ENCODE measurements at regions not wholly inside any gene's neighbourhood (a gene's known extent, or its start where the extent isn't known, plus 50 kb on each side); places are given as distances from the start of the nearest gene placed in this dataset.
"Not testable (repeated sequence)": the region's sequence is repeated elsewhere in the genome, so short reads cannot be mapped to it uniquely, and the experiment has no call there.

DNA sequence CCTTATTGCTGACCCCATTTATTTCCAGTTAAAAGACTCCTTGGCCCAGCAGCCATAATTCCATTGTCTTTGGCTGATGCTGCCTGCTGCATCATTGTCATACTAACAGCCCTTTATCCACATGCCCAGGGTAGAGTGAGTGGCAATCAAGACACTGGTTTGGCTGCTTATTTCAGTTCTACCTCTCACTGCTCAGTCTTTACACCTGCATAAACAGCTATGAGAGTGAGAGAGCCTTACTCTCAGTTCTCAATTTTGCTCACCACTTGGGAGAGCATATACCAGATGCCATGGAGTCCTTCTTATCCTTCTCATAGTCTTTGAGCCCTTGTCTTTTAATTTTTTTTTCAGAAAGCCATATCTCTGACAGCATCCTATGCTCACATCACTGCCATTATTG is 596.9 kb upstream of the CYLC2 start:
- no peak overlapping the region for H3K4me3 ChIP-seq (ENCODE audit: low read length)

DNA sequence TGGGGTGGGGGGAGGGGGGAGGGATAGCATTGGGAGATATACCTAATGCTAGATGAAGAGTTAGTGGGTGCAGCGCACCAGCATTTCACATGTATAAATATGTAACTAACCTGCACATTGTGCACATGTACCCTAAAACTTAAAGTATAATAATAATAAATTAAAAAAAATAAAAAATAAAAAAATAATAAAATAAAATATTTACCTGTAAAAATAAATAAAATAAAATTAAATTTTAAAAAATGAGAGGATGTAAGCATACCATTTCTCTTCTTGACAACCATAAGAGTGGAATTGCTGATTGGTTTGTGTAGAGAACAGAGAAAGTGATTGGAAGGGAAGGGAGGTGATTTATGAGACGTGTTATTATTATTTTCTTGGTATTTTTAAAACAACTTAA is 609.5 kb upstream of the CYLC2 start:
- not testable (repeated sequence) for H3K27me3 ChIP-seq (ENCODE audit: insufficient read depth, low read length); H2AFZ ChIP-seq (ENCODE audit: low read depth, low read length); H3K4me1 ChIP-seq (ENCODE audit: insufficient read depth, low read length); H3K9me3 ChIP-seq (ENCODE audit: low read length); H3K4me3 ChIP-seq (ENCODE audit: low read length); H3K36me3 ChIP-seq (ENCODE audit: insufficient read depth, low read length)

More for the DNA sequence above, 596.9 kb upstream of the CYLC2 start:
- H3K4me1 ChIP-seq (ENCODE audit: insufficient read depth, low read length), result no peaks in the 10 kb centered on the region
- H3K27me3 ChIP-seq (ENCODE audit: insufficient read depth, low read length), result no peaks in the 10 kb centered on the region
- no peaks in the 10 kb centered on the region for H3K36me3 ChIP-seq (ENCODE audit: insufficient read depth, low read length)
- no peaks in the 10 kb centered on the region for H3K9me3 ChIP-seq (ENCODE audit: low read length)
- no peak overlapping the region for H2AFZ ChIP-seq (ENCODE audit: low read depth, low read length)

DNA sequence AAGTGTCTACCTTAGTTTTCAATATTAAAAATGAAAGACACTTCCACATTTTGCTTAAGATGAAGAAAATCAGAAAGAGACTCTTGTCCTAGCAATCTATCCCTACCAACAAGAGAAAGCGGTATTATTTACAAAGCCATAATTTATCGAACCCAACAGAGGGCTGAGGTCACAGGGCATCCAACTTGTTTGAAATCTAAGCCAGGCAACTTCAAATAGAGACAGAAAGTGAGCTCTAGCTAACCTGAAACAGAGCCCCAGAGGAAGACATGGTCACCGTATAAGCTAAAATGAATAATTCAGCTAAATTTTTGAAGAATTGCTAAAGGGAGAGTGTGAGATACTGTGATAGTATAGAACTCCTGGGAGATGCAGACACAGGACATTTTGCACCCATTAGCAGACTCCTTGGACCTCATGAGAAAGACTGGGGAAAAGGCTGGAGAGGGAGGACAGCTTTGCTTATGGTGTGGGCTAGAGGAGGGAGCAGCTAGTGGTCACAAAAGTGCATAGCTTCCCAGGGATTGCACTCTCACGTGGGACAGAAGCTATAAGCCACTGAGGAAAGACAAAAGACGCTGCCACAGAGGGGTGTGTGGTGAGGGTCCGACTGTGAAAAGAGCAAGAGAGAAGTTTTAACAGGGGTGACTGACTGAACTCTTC is 624.2 kb upstream of the GRIN3A start:
- H3K4me1 ChIP-seq (ENCODE audit: insufficient read depth, low read length), result no peaks in the 10 kb centered on the region
- no peaks in the 10 kb centered on the region for H3K36me3 ChIP-seq (ENCODE audit: insufficient read depth, low read length)
- no peak overlapping the region for H2AFZ ChIP-seq (ENCODE audit: low read depth, low read length)
- no peak overlapping the region for H3K4me3 ChIP-seq (ENCODE audit: low read length)
- no peaks in the 10 kb centered on the region for H3K27me3 ChIP-seq (ENCODE audit: insufficient read depth, low read length)
- no peaks in the 10 kb centered on the region for H3K9me3 ChIP-seq (ENCODE audit: low read length)

DNA sequence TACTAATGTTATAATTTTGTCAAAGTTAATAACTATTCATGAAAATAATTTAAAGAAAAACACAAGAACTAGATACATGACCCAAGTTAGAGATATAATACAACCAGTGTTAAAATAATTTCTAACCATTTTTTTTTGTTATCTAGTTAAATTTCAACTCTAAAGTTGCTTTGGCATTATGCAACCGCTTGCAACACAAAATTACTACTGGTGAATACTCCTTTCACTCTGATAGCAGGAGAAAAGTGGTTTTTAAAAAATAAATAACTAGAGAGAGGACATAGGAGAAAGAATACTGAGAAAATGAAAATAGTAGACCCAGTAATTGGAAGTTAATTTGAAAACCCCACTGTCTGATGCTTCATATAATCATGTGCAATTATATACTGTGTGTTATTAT is 622.4 kb upstream of the GRIN3A start:
- no peaks in the 10 kb centered on the region for H3K36me3 ChIP-seq (ENCODE audit: insufficient read depth, low read length)
- no peaks in the 10 kb centered on the region for H3K27me3 ChIP-seq (ENCODE audit: insufficient read depth, low read length)
- H3K4me3 ChIP-seq (ENCODE audit: low read length), result no peak overlapping the region
- no peak overlapping the region for H2AFZ ChIP-seq (ENCODE audit: low read depth, low read length)
- H3K9me3 ChIP-seq (ENCODE audit: low read length), result no peaks in the 10 kb centered on the region
- no peaks in the 10 kb centered on the region for H3K4me1 ChIP-seq (ENCODE audit: insufficient read depth, low read length)

DNA sequence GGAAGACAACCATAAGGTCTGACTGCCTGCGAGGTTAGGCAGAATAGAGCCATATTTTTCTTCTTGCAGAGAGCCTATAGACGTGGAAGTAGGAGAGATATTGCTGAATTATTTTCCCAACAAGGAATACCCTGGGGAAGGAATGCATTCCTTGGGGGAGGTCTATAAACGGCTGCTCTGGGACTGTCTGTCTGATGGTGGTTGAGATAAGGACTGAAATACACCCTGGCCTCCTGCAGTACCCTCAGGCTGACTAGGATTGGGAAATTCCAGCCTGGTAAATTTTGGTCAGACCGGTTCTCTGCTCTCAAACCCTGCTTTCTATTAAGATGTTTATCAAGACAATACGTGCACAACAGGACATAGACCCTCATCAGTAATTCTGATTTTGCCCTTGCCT is 617.5 kb upstream of the GRIN3A start:
- H3K4me1 ChIP-seq (ENCODE audit: insufficient read depth, low read length), result no peaks in the 10 kb centered on the region
- H3K27me3 ChIP-seq (ENCODE audit: insufficient read depth, low read length), result no peaks in the 10 kb centered on the region
- no peaks in the 10 kb centered on the region for H3K9me3 ChIP-seq (ENCODE audit: low read length)
- H2AFZ ChIP-seq (ENCODE audit: low read depth, low read length), result no peak overlapping the region
- H3K36me3 ChIP-seq (ENCODE audit: insufficient read depth, low read length), result no peaks in the 10 kb centered on the region
- H3K4me3 ChIP-seq (ENCODE audit: low read length), result no peak overlapping the region

DNA sequence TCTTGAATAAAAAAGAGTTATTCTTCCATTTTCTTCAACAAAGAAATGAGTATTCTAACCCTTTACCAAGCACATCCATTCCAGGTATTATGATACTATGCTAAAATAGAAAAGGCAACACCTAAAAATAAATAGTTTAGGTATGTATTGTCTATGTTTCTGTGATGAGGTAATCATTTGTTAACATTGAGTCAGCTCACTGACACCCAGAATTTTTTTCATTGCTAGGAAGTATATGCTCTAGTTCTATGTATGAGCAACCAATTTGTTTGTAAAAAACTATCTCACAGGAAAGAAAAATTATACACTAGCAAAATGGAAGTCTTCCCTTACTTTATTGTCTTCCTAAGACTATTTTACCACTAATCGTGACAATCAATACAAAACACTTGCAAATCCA is 615.6 kb upstream of the GRIN3A start:
- Histone ChIP-seq H3K27me3 (ENCODE audit: insufficient read depth, low read length) (no peaks in the 10 kb centered on the region), H3K4me3 (ENCODE audit: low read length) (no peak overlapping the region), H3K4me1 (ENCODE audit: insufficient read depth, low read length) (no peaks in the 10 kb centered on the region), H2AFZ (ENCODE audit: low read depth, low read length) (no peak overlapping the region), H3K9me3 (ENCODE audit: low read length) (no peaks in the 10 kb centered on the region), H3K36me3 (ENCODE audit: insufficient read depth, low read length) (no peaks in the 10 kb centered on the region)

DNA sequence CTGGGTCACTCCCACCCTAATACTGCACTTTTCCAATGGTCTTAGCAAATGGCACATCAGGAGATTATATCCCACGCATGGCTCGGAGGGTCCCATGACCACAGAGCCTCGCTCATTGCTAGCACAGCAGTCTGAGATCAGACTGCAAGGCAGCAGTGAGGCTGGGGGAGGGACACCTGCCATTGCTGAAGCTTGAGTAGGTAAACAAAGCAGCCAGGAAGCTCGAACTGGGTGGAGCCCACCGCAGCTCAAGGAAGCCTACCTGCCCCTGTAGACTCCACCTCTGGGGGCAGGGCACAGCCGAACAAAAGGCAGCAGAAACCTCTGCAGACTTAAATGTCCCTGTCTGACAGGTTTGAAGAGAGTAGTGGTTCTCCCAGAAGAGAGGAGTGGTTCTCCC is 599.0 kb upstream of the GRIN3A start:
- H3K27me3 ChIP-seq (ENCODE audit: insufficient read depth, low read length); H3K9me3 ChIP-seq (ENCODE audit: low read length); H3K36me3 ChIP-seq (ENCODE audit: insufficient read depth, low read length); H3K4me1 ChIP-seq (ENCODE audit: insufficient read depth, low read length); H2AFZ ChIP-seq (ENCODE audit: low read depth, low read length); H3K4me3 ChIP-seq (ENCODE audit: low read length): not testable (repeated sequence)

DNA sequence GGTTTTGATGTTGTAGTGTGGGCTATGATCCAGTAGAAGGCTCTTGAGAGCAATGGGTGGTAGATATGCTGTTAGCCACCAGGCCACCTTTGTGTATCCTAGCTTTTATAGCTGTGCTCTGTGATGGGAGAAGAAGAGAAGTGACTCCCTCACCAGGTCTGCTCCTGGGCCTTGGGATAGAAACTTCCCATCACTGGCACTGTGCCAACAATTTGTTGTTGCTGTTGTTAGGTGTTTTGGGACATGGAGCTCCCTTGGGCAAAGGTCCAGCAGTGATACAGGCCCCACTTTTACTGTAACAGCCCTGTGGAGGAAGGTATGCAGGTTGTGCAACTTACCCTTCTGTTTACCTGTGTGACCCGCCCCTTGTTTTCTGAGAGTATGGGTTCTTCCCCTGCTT is 570.9 kb upstream of the GRIN3A start:
- Histone ChIP-seq H3K27me3 (ENCODE audit: insufficient read depth, low read length) (no peaks in the 10 kb centered on the region), H2AFZ (ENCODE audit: low read depth, low read length) (no peak overlapping the region), H3K9me3 (ENCODE audit: low read length) (no peaks in the 10 kb centered on the region), H3K36me3 (ENCODE audit: insufficient read depth, low read length) (no peaks in the 10 kb centered on the region), H3K4me1 (ENCODE audit: insufficient read depth, low read length) (no peaks in the 10 kb centered on the region), H3K4me3 (ENCODE audit: low read length) (no peak overlapping the region)

DNA sequence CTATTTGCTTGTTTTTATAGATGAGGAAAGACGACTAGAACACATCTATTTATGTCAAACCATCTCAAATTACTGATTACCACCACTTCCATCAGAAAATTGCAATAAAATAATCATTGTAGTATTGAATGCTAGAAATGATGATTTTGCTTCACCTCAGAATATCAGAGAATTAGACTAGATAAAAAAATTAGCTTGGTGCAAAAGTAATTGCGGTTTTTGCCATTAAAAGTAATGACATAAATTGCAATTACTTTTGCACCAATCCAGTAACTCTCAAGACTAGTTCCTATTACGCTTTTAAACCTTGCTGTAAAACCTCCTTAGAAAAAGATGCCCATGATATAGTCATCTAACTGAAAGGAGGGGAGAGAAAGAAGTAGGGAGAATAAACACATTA is 556.7 kb upstream of the GRIN3A start:
- no peaks in the 10 kb centered on the region for H3K27me3 ChIP-seq (ENCODE audit: insufficient read depth, low read length)
- no peaks in the 10 kb centered on the region for H3K36me3 ChIP-seq (ENCODE audit: insufficient read depth, low read length)
- no peaks in the 10 kb centered on the region for H3K9me3 ChIP-seq (ENCODE audit: low read length)
- H3K4me3 ChIP-seq (ENCODE audit: low read length), result no peak overlapping the region
- no peaks in the 10 kb centered on the region for H3K4me1 ChIP-seq (ENCODE audit: insufficient read depth, low read length)
- no peak overlapping the region for H2AFZ ChIP-seq (ENCODE audit: low read depth, low read length)

DNA sequence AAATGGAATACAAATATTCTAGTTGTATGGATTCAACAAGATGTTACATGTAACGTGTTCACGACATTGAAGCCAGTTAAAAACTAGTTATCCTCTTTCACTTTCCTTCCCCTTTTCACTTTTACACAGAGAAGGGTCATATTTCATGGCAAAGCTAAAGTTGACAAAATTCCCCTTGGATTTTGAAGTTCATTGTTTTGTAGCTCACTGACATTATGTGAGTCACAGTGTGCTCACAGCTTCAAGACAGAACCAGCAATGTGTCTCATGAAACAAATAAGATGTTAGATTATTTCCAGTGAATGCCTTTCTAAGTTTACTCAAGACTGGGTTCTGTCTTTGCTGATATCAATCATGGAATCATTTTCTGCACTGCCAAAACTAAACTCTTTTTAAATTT is 535.5 kb upstream of the GRIN3A start:
- Histone ChIP-seq H3K9me3 (ENCODE audit: low read length) (no peaks in the 10 kb centered on the region), H3K4me1 (ENCODE audit: insufficient read depth, low read length) (no peaks in the 10 kb centered on the region), H3K4me3 (ENCODE audit: low read length) (no peak overlapping the region), H3K36me3 (ENCODE audit: insufficient read depth, low read length) (no peaks in the 10 kb centered on the region), H3K27me3 (ENCODE audit: insufficient read depth, low read length) (no peaks in the 10 kb centered on the region), H2AFZ (ENCODE audit: low read depth, low read length) (no peak overlapping the region)

DNA sequence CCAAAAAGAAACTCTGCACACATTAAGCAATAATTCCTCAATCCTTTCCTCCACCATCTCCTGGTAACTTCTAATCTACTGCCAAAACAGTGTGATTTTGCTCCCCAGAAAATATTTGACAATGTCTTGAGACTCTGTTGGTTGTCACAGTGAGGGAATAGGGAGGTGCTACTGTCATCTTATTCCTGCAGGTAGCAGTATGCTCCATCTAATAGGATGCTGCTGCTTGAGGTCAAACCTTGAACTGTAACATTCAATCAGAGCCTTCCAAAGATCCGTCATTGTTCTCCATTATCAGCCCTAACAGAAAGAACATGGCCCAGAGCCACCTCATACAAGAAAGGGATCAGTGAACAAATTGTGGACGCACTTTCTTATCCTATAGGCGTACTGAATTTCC is 514.7 kb upstream of the GRIN3A start:
- H3K4me3 ChIP-seq (ENCODE audit: low read length), result no peak overlapping the region

DNA sequence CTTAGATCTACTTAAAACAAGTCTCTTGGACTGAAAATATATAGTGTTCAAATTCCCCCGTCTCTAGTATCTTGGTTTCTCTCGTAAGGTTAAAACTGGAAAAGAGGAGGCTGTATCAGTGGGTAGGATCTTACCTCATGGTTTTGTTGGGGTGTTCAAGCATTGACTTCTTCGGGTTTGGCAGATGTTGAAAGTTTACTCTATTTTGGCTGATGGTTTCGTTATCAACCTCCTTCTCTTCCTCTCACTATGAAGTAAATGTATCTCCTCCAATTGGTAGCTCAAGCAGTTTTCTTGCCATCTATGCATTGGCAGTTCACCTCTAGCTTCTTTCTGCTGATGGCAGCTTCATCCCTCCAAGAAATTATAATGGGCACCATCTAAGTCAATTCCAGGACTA is 506.5 kb upstream of the GRIN3A start:
- Histone ChIP-seq H3K4me3 (ENCODE audit: low read length) (no peak overlapping the region), H3K9me3 (ENCODE audit: low read length) (no peaks in the 10 kb centered on the region), H2AFZ (ENCODE audit: low read depth, low read length) (no peak overlapping the region), H3K36me3 (ENCODE audit: insufficient read depth, low read length) (no peaks in the 10 kb centered on the region), H3K4me1 (ENCODE audit: insufficient read depth, low read length) (no peaks in the 10 kb centered on the region), H3K27me3 (ENCODE audit: insufficient read depth, low read length) (no peaks in the 10 kb centered on the region)

More for the DNA sequence above, 514.7 kb upstream of the GRIN3A start:
- Histone ChIP-seq H2AFZ (ENCODE audit: low read depth, low read length) (no peak overlapping the region), H3K27me3 (ENCODE audit: insufficient read depth, low read length) (no peaks in the 10 kb centered on the region), H3K4me1 (ENCODE audit: insufficient read depth, low read length) (no peaks in the 10 kb centered on the region), H3K9me3 (ENCODE audit: low read length) (no peaks in the 10 kb centered on the region), H3K36me3 (ENCODE audit: insufficient read depth, low read length) (no peaks in the 10 kb centered on the region)

DNA sequence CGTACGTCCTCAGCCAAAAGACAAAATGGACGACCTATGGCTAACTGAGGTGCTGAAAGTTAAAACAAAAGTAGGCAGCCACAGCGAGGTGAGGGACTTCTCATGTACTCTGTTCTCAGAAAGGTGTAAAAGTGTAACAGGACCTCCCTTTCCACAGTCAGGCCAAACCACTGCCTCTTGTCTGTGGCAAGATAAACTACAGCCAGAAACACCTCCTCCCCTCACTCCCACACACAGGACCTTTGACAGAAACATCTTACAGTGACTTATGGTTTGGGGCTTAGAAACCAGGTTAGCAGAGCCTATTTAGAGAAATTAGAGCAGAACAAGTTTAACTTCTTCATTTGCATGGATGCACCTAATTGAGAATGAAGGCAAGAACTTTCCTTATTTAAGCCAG is 499.1 kb upstream of the GRIN3A start:
- no peaks in the 10 kb centered on the region for H3K4me1 ChIP-seq (ENCODE audit: insufficient read depth, low read length)
- no peak overlapping the region for H2AFZ ChIP-seq (ENCODE audit: low read depth, low read length)

DNA sequence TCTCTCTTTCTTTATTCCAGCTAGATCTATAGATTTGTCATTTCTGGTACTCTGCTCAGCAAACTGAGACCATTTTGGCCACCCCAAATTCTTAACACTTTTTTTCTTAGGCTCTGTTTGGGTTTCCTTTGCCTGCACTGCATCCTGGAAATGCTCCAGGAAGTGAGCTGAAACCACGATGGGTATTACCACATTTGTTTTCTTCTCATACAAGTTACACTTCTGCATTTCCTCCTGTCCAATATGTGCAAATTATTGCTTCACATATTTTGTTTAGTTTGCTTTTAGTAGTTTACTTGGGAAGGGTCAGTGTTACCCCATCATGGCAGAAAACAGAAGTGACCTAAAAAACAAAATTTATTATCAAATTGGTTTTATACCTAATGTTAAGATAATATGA is 498.6 kb upstream of the GRIN3A start:
- Histone ChIP-seq H2AFZ (ENCODE audit: low read depth, low read length) (no peak overlapping the region), H3K4me1 (ENCODE audit: insufficient read depth, low read length) (no peaks in the 10 kb centered on the region), H3K4me3 (ENCODE audit: low read length) (no peak overlapping the region), H3K36me3 (ENCODE audit: insufficient read depth, low read length) (no peaks in the 10 kb centered on the region), H3K9me3 (ENCODE audit: low read length) (no peaks in the 10 kb centered on the region), H3K27me3 (ENCODE audit: insufficient read depth, low read length) (no peaks in the 10 kb centered on the region)

More for the DNA sequence above, 499.1 kb upstream of the GRIN3A start:
- Histone ChIP-seq H3K9me3 (ENCODE audit: low read length) (no peaks in the 10 kb centered on the region), H3K27me3 (ENCODE audit: insufficient read depth, low read length) (no peaks in the 10 kb centered on the region), H3K36me3 (ENCODE audit: insufficient read depth, low read length) (no peaks in the 10 kb centered on the region), H3K4me3 (ENCODE audit: low read length) (no peak overlapping the region)
